ENCODE measurements at regions not wholly inside any gene's neighbourhood (a gene's known extent, or its start where the extent isn't known, plus 50 kb on each side); places are given as distances from the start of the nearest gene placed in this dataset.
"Not testable (repeated sequence)": the region's sequence is repeated elsewhere in the genome, so short reads cannot be mapped to it uniquely, and the experiment has no call there.

GRCh38 chr17:72175787-72176515 lies 55.1 kb downstream of the SOX9 start:
- peak; percentile 69 for DNase-seq (ENCODE audit: low read depth, low spot score)

- DNase-seq (ENCODE audit: low read depth, low spot score) = no peak
Observed at GRCh38 chr17:72176516-72176851, 55.7 kb downstream of the SOX9 start.

GRCh38 chr17:72176951-72177660 lies 56.3 kb downstream of the SOX9 start:
- peak; percentile 65 for DNase-seq (ENCODE audit: low read depth, low spot score)

GRCh38 chr17:72177738-72178137 lies 56.9 kb downstream of the SOX9 start:
- DNase-seq (ENCODE audit: low read depth, low spot score) = no peak

GRCh38 chr17:72182371-72182873 lies 61.6 kb downstream of the SOX9 start:
- DNase-seq (ENCODE audit: low read depth, low spot score) = peak; percentile 80

- DNase-seq (ENCODE audit: low read depth, low spot score) = no peak
Observed at GRCh38 chr17:72183194-72183685, 62.4 kb downstream of the SOX9 start.

GRCh38 chr17:72184805-72185204 lies 64.0 kb downstream of the SOX9 start:
- no peak for DNase-seq (ENCODE audit: low read depth, low spot score)

- no peak for DNase-seq (ENCODE audit: low read depth, low spot score)
Observed at GRCh38 chr17:72185564-72185963, 64.7 kb downstream of the SOX9 start.

GRCh38 chr17:72187556-72187955 lies 66.7 kb downstream of the SOX9 start:
- DNase-seq (ENCODE audit: low read depth, low spot score) = peak; percentile 63

GRCh38 chr17:72188801-72189200 lies 68.0 kb downstream of the SOX9 start:
- no peak for DNase-seq (ENCODE audit: low read depth, low spot score)

GRCh38 chr17:72189768-72190593 lies 69.2 kb downstream of the SOX9 start:
- DNase-seq (ENCODE audit: low read depth, low spot score) = no peak

GRCh38 chr17:72191356-72191755 lies 70.5 kb downstream of the SOX9 start:
- DNase-seq (ENCODE audit: low read depth, low spot score) = no peak

- DNase-seq (ENCODE audit: low read depth, low spot score) = peak; percentile 63
Observed at GRCh38 chr17:72191921-72192799, 71.3 kb downstream of the SOX9 start.

GRCh38 chr17:72192800-72193192 lies 72.0 kb downstream of the SOX9 start:
- no peak for DNase-seq (ENCODE audit: low read depth, low spot score)

- no peak for DNase-seq (ENCODE audit: low read depth, low spot score)
Observed at GRCh38 chr17:72193391-72194106, 72.7 kb downstream of the SOX9 start.

GRCh38 chr17:72194107-72194440 lies 73.3 kb downstream of the SOX9 start:
- not testable (repeated sequence) for DNase-seq (ENCODE audit: low read depth, low spot score)

- DNase-seq (ENCODE audit: low read depth, low spot score) = no peak
Observed at GRCh38 chr17:72199256-72199655, 78.4 kb downstream of the SOX9 start.

- DNase-seq (ENCODE audit: low read depth, low spot score) = no peak
Observed at GRCh38 chr17:72204742-72205141, 83.9 kb downstream of the SOX9 start.

- no peak for DNase-seq (ENCODE audit: low read depth, low spot score)
Observed at GRCh38 chr17:72205357-72205756, 84.5 kb downstream of the SOX9 start.

- no peak for DNase-seq (ENCODE audit: low read depth, low spot score)
Observed at GRCh38 chr17:72205822-72206221, 85.0 kb downstream of the SOX9 start.

- DNase-seq (ENCODE audit: low read depth, low spot score) = no peak
Observed at GRCh38 chr17:72206376-72206775, 85.6 kb downstream of the SOX9 start.

Data from astrocyte of the hippocampus (primary cell).